GM19328 (cell line): ENCODE measurements at regions not wholly inside any gene's neighbourhood (a gene's known extent, or its start where the extent isn't known, plus 50 kb on each side); places are given as distances from the start of the nearest gene placed in this dataset.

Experiments used
- ATAC-seq: cut with Tn5 transposase; IDR thresholded peaks from one replicate; pipeline ENCODE4 v1.9.1; 2021; ENCODE audit warnings: mild to moderate bottlenecking, moderate library complexity; ENCODE audit not compliant: unreplicated experiment

GRCh38 chr11:129270446-129270845 lies 78.3 kb upstream of the ARHGAP32 start:
- no peak for ATAC-seq

GRCh38 chr11:129268371-129268770 lies 76.2 kb upstream of the ARHGAP32 start:
- no peak for ATAC-seq

GRCh38 chr11:129267716-129268115 lies 75.6 kb upstream of the ARHGAP32 start:
- no peak for ATAC-seq

- ATAC-seq: no peak
Observed at GRCh38 chr11:129266536-129266935, 74.4 kb upstream of the ARHGAP32 start.

GRCh38 chr11:129265125-129265788 lies 73.1 kb upstream of the ARHGAP32 start:
- no peak for ATAC-seq

GRCh38 chr11:129264114-129264513 lies 72.0 kb upstream of the ARHGAP32 start:
- no peak for ATAC-seq

GRCh38 chr11:129260750-129261149 lies 68.6 kb upstream of the ARHGAP32 start:
- ATAC-seq: no peak

- no peak for ATAC-seq
Observed at GRCh38 chr11:129259931-129260348, 67.8 kb upstream of the ARHGAP32 start.

- ATAC-seq: no peak
Observed at GRCh38 chr11:129258205-129258604, 66.1 kb upstream of the ARHGAP32 start.

GRCh38 chr11:129257512-129257911 lies 65.4 kb upstream of the ARHGAP32 start:
- ATAC-seq: no peak

- ATAC-seq: no peak
Observed at GRCh38 chr11:129252621-129253020, 60.5 kb upstream of the ARHGAP32 start.

- no peak for ATAC-seq
Observed at GRCh38 chr11:129251067-129251466, 58.9 kb upstream of the ARHGAP32 start.

GRCh38 chr11:129249923-129250322 lies 57.8 kb upstream of the ARHGAP32 start:
- no peak for ATAC-seq

GRCh38 chr11:129249351-129249750 lies 57.2 kb upstream of the ARHGAP32 start:
- no peak for ATAC-seq

GRCh38 chr11:129248618-129249017 lies 56.5 kb upstream of the ARHGAP32 start:
- ATAC-seq: no peak

GRCh38 chr11:129247135-129247534 lies 55.0 kb upstream of the ARHGAP32 start:
- no peak for ATAC-seq

GRCh38 chr11:129242855-129243254 lies 50.7 kb upstream of the ARHGAP32 start:
- no peak for ATAC-seq
